RWPE1 (cell line): ENCODE measurements at regions not wholly inside any gene's neighbourhood (a gene's known extent, or its start where the extent isn't known, plus 50 kb on each side); places are given as distances from the start of the nearest gene placed in this dataset.

Experiments
- CTCF ChIA-PET: fragments of 350-600 bp; sonication (Branson Sonifier 250); formaldehyde crosslinking; extraction: SDS; loops from one replicate; lab custom pipeline; 2021; lab: Yijun Ruan, JAX
- POLR2A ChIA-PET: fragments of 400-600 bp; formaldehyde crosslinking; extraction: SDS; loops from one replicate; lab custom pipeline; 2020; ENCODE audit warnings: antibody characterized with exemption; ENCODE audit not compliant: low non-redundant PET; lab: Yijun Ruan, JAX
- DNase-seq: peaks from one replicate; pipeline ENCODE4 v3.0.0; 2012; ENCODE audit warnings: low spot score
- H3K27ac ChIP-seq: fragments of 450-650 bp; 2 replicates; pipeline ENCODE4 v1.5.1; 2017
- CTCF ChIP-seq: fragments of 450-650 bp; conservative IDR thresholded peaks from 2 replicates; pipeline ENCODE4 v1.5.1; 2017; ENCODE audit warnings: low read depth, mild to moderate bottlenecking

- no peak for TF ChIP-seq CTCF
- DNase-seq = no peak
- no peak overlapping the region for H3K27ac ChIP-seq
- CTCF ChIA-PET = interaction anchor here (0.7 kb wide), 1 partner anchor 100 kb away, joined by 4 read pairs; no protein-coding TSS in a partner anchor
- POLR2A ChIA-PET = no interaction called here
Observed at GRCh38 chr5:164186550-164186949, 681.1 kb downstream of the MAT2B start.

DNA sequence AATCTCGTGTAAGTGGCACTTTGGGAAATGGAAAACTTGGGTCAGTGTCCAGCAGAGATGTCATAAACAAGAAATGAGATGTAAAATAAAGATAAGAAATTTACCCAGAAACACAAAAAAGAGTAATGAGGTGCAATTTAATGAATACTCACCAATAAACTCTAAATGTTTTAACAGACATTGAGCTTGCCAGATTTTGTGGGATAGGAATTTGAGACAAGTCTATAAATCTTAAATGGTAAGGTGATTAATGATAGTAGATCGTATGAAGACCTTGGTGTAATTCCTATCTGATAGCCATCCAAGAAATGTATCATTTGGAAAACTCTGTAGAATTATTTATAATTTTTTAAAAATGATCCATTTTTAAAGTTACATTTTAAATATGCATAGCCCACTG lies 682.4 kb downstream of the MAT2B start:
- POLR2A ChIA-PET = no interaction called here
- CTCF ChIA-PET = interaction anchor here (0.6 kb wide), 1 partner anchor 81 kb away, joined by 3 read pairs; no protein-coding TSS in a partner anchor
- TF ChIP-seq CTCF = no peak

GRCh38 chr5:164188733-164189148 lies 683.3 kb downstream of the MAT2B start:
- no peak overlapping the region for H3K27ac ChIP-seq
- CTCF ChIA-PET = no interaction called here
- no peak for DNase-seq
- POLR2A ChIA-PET = no interaction called here
- no peak for TF ChIP-seq CTCF

More for the DNA sequence above, 682.4 kb downstream of the MAT2B start:
- DNase-seq = no peak
- no peak overlapping the region for H3K27ac ChIP-seq

DNA sequence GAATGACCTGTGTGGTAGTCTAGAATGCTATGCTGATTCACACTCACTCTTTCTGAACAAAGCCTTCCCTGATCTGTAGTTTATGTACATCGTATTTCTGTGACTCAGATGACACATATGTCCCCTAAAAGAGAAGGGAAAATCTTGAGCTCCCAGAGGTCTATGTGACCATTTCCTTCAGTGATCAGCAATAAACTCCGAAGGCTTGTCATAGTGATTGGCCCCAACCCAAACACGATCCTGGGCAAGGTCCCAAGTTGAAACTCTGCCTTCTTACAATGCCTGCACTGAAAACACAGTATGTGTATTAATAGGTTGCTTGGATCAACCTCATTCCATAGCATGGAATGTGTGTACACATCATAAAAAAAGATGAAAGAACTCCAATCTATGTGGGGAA lies 685.8 kb downstream of the MAT2B start:
- ChIA-PET CTCF (interaction anchor here (0.5 kb wide), 1 partner anchor 19 kb away, joined by 10 read pairs; no protein-coding TSS in a partner anchor), POLR2A (no interaction called here)
- no peak overlapping the region for H3K27ac ChIP-seq
- no peak for TF ChIP-seq CTCF
- DNase-seq = no peak

GRCh38 chr5:164202338-164202737 lies 696.9 kb downstream of the MAT2B start:
- POLR2A ChIA-PET = no interaction called here
- TF ChIP-seq CTCF = no peak
- no peak for DNase-seq
- CTCF ChIA-PET = no interaction called here
- no peak overlapping the region for H3K27ac ChIP-seq

GRCh38 chr5:164203581-164204225 lies 698.3 kb downstream of the MAT2B start:
- H3K27ac ChIP-seq = no peak overlapping the region

More at GRCh38 chr5:164203581-164204225, 698.3 kb downstream of the MAT2B start:
- no peak for TF ChIP-seq CTCF
- POLR2A ChIA-PET = no interaction called here
- peak; percentile 4 for DNase-seq
- CTCF ChIA-PET = interaction anchor here (0.6 kb wide), 1 partner anchor 192 kb away, joined by 3 read pairs; no protein-coding TSS in a partner anchor
